ENCODE measurements at regions not wholly inside any gene's neighbourhood (a gene's known extent, or its start where the extent isn't known, plus 50 kb on each side); places are given as distances from the start of the nearest gene placed in this dataset.

DNA sequence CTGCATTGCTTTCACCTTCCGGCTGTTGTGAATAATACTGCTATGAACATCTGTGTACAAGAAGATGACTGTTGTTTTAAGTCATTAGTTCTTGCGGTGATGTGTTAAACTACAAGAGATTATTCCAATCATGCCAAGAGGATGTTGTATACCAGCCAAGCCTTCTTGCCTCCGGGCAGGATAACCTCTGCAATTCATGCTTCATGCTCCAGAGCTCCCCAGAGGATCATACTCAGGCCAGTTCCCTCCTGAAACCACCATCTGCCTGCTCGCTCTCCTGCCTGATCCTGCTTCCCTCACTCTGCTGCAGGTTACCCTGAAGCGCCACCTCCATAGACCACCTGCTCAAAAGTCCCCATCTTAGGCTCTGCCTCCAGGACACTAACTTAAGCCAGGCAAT lies 187.1 kb upstream of the PROK2 start:
- no peak for TF ChIP-seq CTCF (IDR thresholded peaks at IDR 0.05)
- TF ChIP-seq POLR2A (IDR thresholded peaks at IDR 0.05) = no peak
